Bronchial epithelial cell (primary cell): ENCODE measurements at regions not wholly inside any gene's neighbourhood (a gene's known extent, or its start where the extent isn't known, plus 50 kb on each side); places are given as distances from the start of the nearest gene placed in this dataset.

Experiments
- DNase-seq: peaks from one replicate; pipeline ENCODE4 v3.0.0-alpha.2; 2010; ENCODE audit warnings: low read depth
- FAIRE-seq: peaks from 2 replicates; lab custom pipeline; 2011; peaks lifted over from hg19 to GRCh38; lab: Jason Lieb, UNC
- H3K27me3 ChIP-seq: 2 replicates; pipeline ENCODE4 v1.5.1; 2011; ENCODE audit warnings: low read length; ENCODE audit not compliant: control insufficient read depth, insufficient read depth
- H3K36me3 ChIP-seq: 2 replicates; pipeline ENCODE4 v1.5.1; 2011; ENCODE audit warnings: low read length; ENCODE audit not compliant: control insufficient read depth, insufficient read depth
- H3K4me3 ChIP-seq: 2 replicates; pipeline ENCODE4 v1.5.1; 2011; ENCODE audit warnings: mild to moderate bottlenecking, low read depth, low read length, control low read depth
- CTCF ChIP-seq: IDR thresholded peaks from 2 replicates; pipeline ENCODE4 v1.5.1; 2011; ENCODE audit warnings: mild to moderate bottlenecking, moderate library complexity, low read length, control low read depth, inconsistent platforms; ENCODE audit not compliant: insufficient read depth, severe bottlenecking

GRCh38 chr2:111627256-111627655 is 256.7 kb downstream of the ANAPC1 start:
- Histone ChIP-seq H3K4me3 (no peak overlapping the region), H3K36me3 (no peaks in the 10 kb centered on the region), H3K27me3 (no peaks in the 10 kb centered on the region)
- DNase-seq = no peak
- no peak for FAIRE-seq
- TF ChIP-seq CTCF = no peak

DNA sequence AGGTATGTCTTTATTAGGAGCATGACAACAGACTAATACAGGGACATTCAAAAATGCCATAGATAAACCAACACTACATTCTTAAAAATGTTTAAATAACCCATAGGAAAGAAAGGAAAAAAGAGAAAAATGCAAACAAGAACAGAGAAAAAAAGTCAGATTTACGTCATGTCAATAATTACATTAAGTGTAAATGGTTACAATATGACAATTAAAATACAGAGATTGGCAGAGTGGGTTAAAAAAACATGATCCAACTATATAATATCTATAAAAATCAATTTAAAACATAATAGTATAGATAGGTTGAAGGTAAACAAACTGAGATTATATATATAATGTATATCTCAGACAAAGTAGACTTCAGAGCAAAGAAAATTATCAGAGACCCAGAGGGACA is 255.8 kb downstream of the ANAPC1 start:
- FAIRE-seq (no peak), DNase-seq (no peak)
- no peaks in the 10 kb centered on the region for H3K36me3 ChIP-seq
- no peak overlapping the region for H3K4me3 ChIP-seq
- TF ChIP-seq CTCF = no peak
- H3K27me3 ChIP-seq = no peaks in the 10 kb centered on the region

DNA sequence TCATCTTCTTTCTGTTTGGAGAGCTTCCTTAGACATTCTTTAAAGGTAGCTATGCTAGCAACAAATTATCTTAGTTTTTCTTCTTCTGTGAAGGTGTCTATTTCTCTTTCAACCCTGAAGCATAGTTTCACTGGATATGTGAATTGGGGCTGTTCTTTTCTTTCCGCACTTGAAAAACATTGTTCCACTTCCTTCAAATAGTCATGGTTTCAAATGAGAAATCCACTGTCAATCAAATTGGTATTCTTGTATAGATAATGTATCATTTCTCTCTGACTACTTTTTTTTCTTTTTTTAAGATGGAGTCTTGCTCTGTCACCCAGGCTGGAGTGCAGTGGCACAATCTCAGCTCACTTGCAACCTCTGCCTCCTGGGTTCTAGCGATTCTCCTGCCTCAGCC is 254.0 kb downstream of the ANAPC1 start:
- no peak for TF ChIP-seq CTCF
- no peak for FAIRE-seq

GRCh38 chr2:111632661-111633060 is 251.3 kb downstream of the ANAPC1 start:
- no peaks in the 10 kb centered on the region for H3K36me3 ChIP-seq
- FAIRE-seq (peak; percentile 23), DNase-seq (no peak)
- no peak overlapping the region for H3K4me3 ChIP-seq
- TF ChIP-seq CTCF = no peak
- H3K27me3 ChIP-seq = no peaks in the 10 kb centered on the region

More for the DNA sequence above, 254.0 kb downstream of the ANAPC1 start:
- H3K36me3 ChIP-seq = no peaks in the 10 kb centered on the region
- DNase-seq = no peak
- no peaks in the 10 kb centered on the region for H3K27me3 ChIP-seq
- H3K4me3 ChIP-seq = no peak overlapping the region

DNA sequence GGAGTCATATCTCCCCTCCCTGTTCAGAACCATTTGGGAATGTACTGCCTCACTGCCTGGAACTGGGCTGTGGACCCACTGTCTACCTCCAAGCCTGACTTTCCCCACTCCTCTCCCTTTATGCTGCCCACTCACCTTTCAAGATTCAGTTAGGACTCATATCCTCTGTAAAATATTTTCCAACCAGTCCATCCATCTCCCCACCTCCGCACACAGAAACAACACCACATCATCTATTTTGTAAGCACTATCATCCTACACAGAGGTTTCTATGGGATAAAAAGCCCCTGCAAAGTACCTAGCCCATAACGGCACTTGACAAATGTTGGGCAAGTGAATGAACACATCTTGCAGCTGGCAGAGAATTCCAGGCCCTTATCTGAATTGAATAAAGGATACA is 250.8 kb downstream of the ANAPC1 start:
- FAIRE-seq (no peak), DNase-seq (no peak)
- Histone ChIP-seq H3K36me3 (no peaks in the 10 kb centered on the region), H3K4me3 (no peak overlapping the region), H3K27me3 (no peaks in the 10 kb centered on the region)
- TF ChIP-seq CTCF = no peak

DNA sequence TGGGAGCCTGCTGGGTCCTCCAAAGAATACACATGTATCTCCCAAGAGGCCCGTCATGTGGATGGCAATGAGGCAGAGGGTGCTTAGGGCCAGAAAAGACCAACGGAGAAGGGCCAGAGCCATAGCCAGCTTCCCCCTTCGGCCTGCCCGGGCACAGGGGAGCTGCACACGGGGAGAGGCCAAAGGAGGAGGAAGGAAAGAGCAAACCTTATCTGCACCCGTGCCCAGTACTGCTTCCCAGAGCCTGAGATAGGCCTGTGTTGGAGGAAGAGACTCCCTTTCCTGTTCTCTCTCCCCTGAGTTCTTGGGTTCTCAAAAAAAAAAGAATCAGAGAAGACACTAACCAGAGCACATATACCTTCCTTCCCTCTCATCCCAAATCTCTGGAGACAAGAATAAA is 250.3 kb downstream of the ANAPC1 start:
- DNase-seq (no peak), FAIRE-seq (no peak)
- TF ChIP-seq CTCF = no peak

More for the DNA sequence above, 250.3 kb downstream of the ANAPC1 start:
- Histone ChIP-seq H3K4me3 (no peak overlapping the region), H3K27me3 (no peaks in the 10 kb centered on the region), H3K36me3 (no peaks in the 10 kb centered on the region)
